Activated CD8-positive, alpha-beta memory T cell treated with anti-CD3 and anti-CD28 coated beads, Interleukin-2, amount 50 U/mL, for 24 hours (primary cell): ENCODE measurements at regions not wholly inside any gene's neighbourhood (a gene's known extent, or its start where the extent isn't known, plus 50 kb on each side); places are given as distances from the start of the nearest gene placed in this dataset.
A peak's percentile ranks its signal among the peaks of the same experiment; 100 is the strongest.
"Not testable (repeated sequence)": the region's sequence is repeated elsewhere in the genome, so short reads cannot be mapped to it uniquely, and the experiment has no call there.

Experiments
- DNase-seq: peaks from one replicate; pipeline ENCODE4 v3.0.0-alpha.2; 2020; ENCODE audit errors: extremely low read depth

- peak; percentile 48 for DNase-seq
These were observed 178.5 kb upstream of the OR4E1 start for GRCh38 chr14:21852061-21852664.

GRCh38 chr14:21846902-21847301 lies 173.3 kb upstream of the OR4E1 start:
- not testable (repeated sequence) for DNase-seq

- DNase-seq = no peak
These were observed 172.7 kb upstream of the OR4E1 start for GRCh38 chr14:21846227-21846885.

- no peak for DNase-seq
These were observed 167.1 kb upstream of the OR4E1 start for GRCh38 chr14:21840765-21841164.

GRCh38 chr14:21833836-21834235 lies 160.2 kb upstream of the OR4E1 start:
- no peak for DNase-seq

- no peak for DNase-seq
These were observed 152.2 kb upstream of the OR4E1 start for GRCh38 chr14:21825845-21826244.

- DNase-seq = no peak
These were observed 151.6 kb upstream of the OR4E1 start for GRCh38 chr14:21825149-21825743.

GRCh38 chr14:21822109-21822508 lies 148.5 kb upstream of the OR4E1 start:
- DNase-seq = no peak

- DNase-seq = no peak
These were observed 147.0 kb upstream of the OR4E1 start for GRCh38 chr14:21820631-21821030.

- not testable (repeated sequence) for DNase-seq
These were observed 146.3 kb upstream of the OR4E1 start for GRCh38 chr14:21819891-21820290.

- DNase-seq = not testable (repeated sequence)
These were observed 143.4 kb upstream of the OR4E1 start for GRCh38 chr14:21817010-21817409.

- no peak for DNase-seq
These were observed 134.4 kb upstream of the OR4E1 start for GRCh38 chr14:21807975-21808374.

- DNase-seq = no peak
These were observed 131.4 kb upstream of the OR4E1 start for GRCh38 chr14:21804981-21805380.

GRCh38 chr14:21802441-21802840 lies 128.8 kb upstream of the OR4E1 start:
- no peak for DNase-seq

GRCh38 chr14:21796916-21797315 lies 123.3 kb upstream of the OR4E1 start:
- DNase-seq = no peak

GRCh38 chr14:21795456-21795855 lies 121.8 kb upstream of the OR4E1 start:
- DNase-seq = no peak

GRCh38 chr14:21791749-21792148 lies 118.1 kb upstream of the OR4E1 start:
- DNase-seq = no peak

GRCh38 chr14:21788687-21789086 lies 115.1 kb upstream of the OR4E1 start:
- not testable (repeated sequence) for DNase-seq

- DNase-seq = not testable (repeated sequence)
These were observed 113.6 kb upstream of the OR4E1 start for GRCh38 chr14:21787242-21787641.

- no peak for DNase-seq
These were observed 107.9 kb upstream of the OR4E1 start for GRCh38 chr14:21781543-21781942.

- DNase-seq = no peak
These were observed 106.9 kb upstream of the OR4E1 start for GRCh38 chr14:21780429-21781084.

GRCh38 chr14:21771671-21772070 lies 98.1 kb upstream of the OR4E1 start:
- no peak for DNase-seq

GRCh38 chr14:21768875-21769257 lies 95.2 kb upstream of the OR4E1 start:
- DNase-seq = no peak
